Mesothelial cell of epicardium (in vitro differentiated cells): ENCODE measurements at regions not wholly inside any gene's neighbourhood (a gene's known extent, or its start where the extent isn't known, plus 50 kb on each side); places are given as distances from the start of the nearest gene placed in this dataset.

ENCODE experiments used
- DNase-seq, 2 experiments: peaks; one replicate each; pipeline ENCODE4 v3.0.0; 2021; ENCODE audit warnings: low spot score in 2 of 2; ENCODE audit not compliant: unreplicated experiment in 2 of 2
- H3K27ac Mint-ChIP-seq: 2 replicates; pipeline ENCODE4 v1.8.0; 2021; ENCODE audit warnings: mixed read lengths
- H3K27me3 Mint-ChIP-seq: 2 replicates; pipeline ENCODE4 v1.8.0; 2021; ENCODE audit warnings: low read depth, mixed read lengths
- H3K36me3 Mint-ChIP-seq: 2 replicates; pipeline ENCODE4 v1.8.0; 2021; ENCODE audit warnings: mixed read lengths
- H3K4me1 Mint-ChIP-seq: 2 replicates; pipeline ENCODE4 v1.8.0; 2021; ENCODE audit warnings: mixed read lengths
- H3K4me3 Mint-ChIP-seq: 2 replicates; pipeline ENCODE4 v1.8.0; 2021; ENCODE audit warnings: mild to moderate bottlenecking, moderate library complexity, mixed read lengths
- H3K9me3 Mint-ChIP-seq: 2 replicates; pipeline ENCODE4 v1.8.0; 2021; ENCODE audit warnings: mixed read lengths
- TF ChIP-seq, protein P1 (sequence below): fragments of 200-600 bp; sonication (generic); IDR thresholded peaks from one replicate; pipeline ENCODE4 v1.5.0; 2021; ENCODE audit warnings: antibody characterized with exemption; ENCODE audit not compliant: unreplicated experiment

DNA sequence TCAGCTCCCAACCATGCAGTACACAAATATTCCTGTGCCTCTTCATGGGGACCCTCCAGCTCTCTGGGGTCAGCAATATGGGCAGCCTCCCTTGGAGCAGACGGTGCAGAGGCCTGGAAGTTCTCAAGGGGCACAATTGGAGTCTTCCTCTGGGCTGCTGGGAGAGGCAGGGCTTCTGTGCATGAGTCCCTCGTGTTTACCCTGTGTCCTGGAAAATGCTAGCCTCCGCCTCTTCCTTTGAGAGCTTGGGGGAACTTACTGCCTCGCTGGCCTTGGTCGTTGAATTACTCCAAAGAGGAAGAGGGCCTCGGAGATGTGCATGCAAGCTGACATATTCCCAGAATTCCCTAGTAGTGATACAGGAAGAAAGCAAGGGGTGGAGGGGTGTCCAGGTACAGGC, 284.4 kb upstream of the IGF1R start:
- TF ChIP-seq, protein P1, sequence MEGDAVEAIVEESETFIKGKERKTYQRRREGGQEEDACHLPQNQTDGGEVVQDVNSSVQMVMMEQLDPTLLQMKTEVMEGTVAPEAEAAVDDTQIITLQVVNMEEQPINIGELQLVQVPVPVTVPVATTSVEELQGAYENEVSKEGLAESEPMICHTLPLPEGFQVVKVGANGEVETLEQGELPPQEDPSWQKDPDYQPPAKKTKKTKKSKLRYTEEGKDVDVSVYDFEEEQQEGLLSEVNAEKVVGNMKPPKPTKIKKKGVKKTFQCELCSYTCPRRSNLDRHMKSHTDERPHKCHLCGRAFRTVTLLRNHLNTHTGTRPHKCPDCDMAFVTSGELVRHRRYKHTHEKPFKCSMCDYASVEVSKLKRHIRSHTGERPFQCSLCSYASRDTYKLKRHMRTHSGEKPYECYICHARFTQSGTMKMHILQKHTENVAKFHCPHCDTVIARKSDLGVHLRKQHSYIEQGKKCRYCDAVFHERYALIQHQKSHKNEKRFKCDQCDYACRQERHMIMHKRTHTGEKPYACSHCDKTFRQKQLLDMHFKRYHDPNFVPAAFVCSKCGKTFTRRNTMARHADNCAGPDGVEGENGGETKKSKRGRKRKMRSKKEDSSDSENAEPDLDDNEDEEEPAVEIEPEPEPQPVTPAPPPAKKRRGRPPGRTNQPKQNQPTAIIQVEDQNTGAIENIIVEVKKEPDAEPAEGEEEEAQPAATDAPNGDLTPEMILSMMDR, result no peak
- no peak overlapping the region for H3K4me3 Mint-ChIP-seq
- no peak overlapping the region for H3K27ac Mint-ChIP-seq
- H3K27me3 Mint-ChIP-seq, result peaks cover 18% of the 10 kb centered on the region
- H3K4me1 Mint-ChIP-seq, result no peaks in the 10 kb centered on the region
- H3K36me3 Mint-ChIP-seq, result no peaks in the 10 kb centered on the region
- H3K9me3 Mint-ChIP-seq, result no peaks in the 10 kb centered on the region
- DNase-seq, result no peak

DNA sequence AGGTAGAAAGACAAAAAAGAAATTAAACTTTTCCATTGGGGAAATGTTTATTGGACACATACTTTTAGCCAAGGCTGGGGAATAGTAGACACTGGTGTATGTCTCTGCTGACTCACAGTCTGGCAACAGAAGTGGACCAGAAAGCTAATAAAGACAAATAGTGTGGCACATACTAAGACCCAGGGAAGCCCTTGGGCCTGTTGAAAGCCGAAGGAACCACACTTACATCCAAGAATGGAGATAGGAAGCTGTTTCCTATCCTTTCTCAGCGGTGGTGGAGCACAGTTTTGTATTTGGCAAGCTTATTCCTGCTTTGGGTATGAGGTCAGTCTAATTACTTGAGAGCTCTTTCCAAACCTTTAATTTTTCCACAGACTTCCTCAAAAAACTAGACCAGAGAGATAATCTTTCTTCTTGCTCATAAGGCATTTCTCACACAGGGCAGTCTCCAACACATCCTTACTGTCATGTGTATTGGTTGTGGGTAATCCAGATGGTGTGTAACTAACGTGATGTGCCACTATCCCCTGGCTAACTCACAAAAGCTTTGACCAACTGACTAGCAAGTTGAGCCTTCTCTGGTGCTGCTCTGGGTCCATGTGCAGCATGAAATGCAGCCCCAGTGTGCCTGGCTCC, 279.1 kb upstream of the IGF1R start:
- no peak overlapping the region for H3K27ac Mint-ChIP-seq
- TF ChIP-seq, protein P1, result no peak
- no peak for DNase-seq
- no peaks in the 10 kb centered on the region for H3K9me3 Mint-ChIP-seq
- H3K36me3 Mint-ChIP-seq, result no peaks in the 10 kb centered on the region
- peaks cover 36% of the 10 kb centered on the region for H3K27me3 Mint-ChIP-seq
- no peaks in the 10 kb centered on the region for H3K4me1 Mint-ChIP-seq
- H3K4me3 Mint-ChIP-seq, result no peak overlapping the region

DNA sequence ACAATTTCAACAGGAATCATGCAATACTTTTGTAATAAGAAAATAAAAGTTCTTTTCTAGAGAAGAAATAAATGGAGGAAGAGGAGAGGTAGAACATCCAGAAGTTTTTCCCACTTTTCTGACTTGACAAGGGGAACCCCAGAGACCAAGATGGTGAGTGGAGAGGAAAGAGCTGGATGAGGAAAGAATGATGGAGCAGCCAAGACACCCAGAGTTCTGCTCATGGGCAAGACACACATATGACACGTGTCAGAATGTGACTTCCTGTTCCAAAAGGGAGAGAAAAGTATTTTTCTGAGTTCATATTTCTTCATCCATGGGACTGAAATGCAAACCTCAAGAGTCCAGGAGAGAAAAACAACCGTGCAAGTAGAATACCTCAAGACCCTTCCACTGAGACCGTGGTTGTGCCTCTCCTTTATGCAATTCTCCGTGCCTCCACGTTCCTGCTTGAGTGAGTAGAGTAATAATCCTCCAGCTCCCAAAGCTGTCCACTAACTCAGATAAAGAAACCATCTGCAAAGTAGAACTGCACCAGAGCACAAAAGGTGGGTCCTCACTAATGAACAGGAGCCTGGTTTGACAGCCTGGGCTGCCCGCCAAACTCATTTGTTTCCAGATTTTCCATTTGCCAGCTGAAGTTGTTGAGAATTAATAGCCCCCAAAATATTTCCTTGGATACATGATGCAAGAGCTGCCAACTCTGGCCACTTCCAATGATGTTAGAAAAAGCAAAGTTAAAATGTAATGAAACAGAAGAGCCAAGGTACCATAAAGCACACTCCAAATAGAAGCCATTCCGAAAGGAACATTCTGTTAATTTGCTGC, 272.6 kb upstream of the IGF1R start:
- H3K4me1 Mint-ChIP-seq, result no peaks in the 10 kb centered on the region
- H3K27me3 Mint-ChIP-seq, result peaks cover 21% of the 10 kb centered on the region
- TF ChIP-seq, protein P1, result no peak
- H3K4me3 Mint-ChIP-seq, result no peak overlapping the region
- no peaks in the 10 kb centered on the region for H3K36me3 Mint-ChIP-seq
- H3K27ac Mint-ChIP-seq, result no peak overlapping the region
- DNase-seq, result no peak
- H3K9me3 Mint-ChIP-seq, result peaks cover 31% of the 10 kb centered on the region

DNA sequence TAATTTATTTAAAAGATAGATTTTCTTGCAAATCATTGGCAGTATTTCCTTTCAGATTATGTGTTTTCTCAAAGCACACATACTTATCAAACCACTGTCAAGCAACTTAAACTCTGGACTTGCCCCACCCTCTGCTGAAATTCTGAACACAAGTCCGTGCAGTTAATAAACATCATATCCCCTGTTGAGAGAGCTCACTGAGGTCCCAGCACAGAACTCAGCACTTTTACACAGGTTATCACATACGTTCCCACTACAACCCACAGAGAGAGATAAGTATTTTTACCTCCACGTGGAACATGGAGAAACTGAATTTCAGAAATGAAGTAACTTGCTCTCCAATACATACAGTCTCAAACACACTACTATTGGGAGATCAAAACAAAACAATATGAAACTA, 267.6 kb upstream of the IGF1R start:
- no peak for DNase-seq
- Mint-ChIP-seq H3K27me3 (peaks cover 39% of the 10 kb centered on the region), H3K27ac (no peak overlapping the region), H3K4me3 (no peak overlapping the region), H3K4me1 (no peaks in the 10 kb centered on the region), H3K9me3 (peaks cover 31% of the 10 kb centered on the region), H3K36me3 (no peaks in the 10 kb centered on the region)
- TF ChIP-seq, protein P1, result no peak

DNA sequence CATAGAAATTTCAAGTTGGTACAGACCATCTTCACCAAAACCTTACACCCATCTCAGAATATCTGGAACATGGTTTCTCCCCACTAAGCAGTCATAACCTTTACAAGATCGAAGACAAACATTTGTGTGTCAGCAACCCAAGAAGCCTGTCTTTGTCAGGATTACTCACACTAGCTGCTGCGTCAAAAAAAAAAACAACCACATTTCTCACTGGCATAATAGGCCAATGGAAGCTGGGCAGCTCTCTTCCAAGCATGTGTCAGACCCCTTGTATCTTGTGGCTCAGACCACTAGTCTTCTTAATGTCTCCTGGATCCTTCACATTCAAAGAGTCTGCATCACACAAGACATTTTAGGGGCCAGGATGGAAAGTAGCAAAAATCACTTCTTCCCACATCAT, 266.9 kb upstream of the IGF1R start:
- H3K4me3 Mint-ChIP-seq, result no peak overlapping the region

More for the DNA sequence above, 266.9 kb upstream of the IGF1R start:
- no peaks in the 10 kb centered on the region for H3K36me3 Mint-ChIP-seq
- H3K9me3 Mint-ChIP-seq, result peaks cover 31% of the 10 kb centered on the region
- TF ChIP-seq, protein P1, result no peak
- H3K27ac Mint-ChIP-seq, result no peak overlapping the region
- peaks cover 43% of the 10 kb centered on the region for H3K27me3 Mint-ChIP-seq
- no peak for DNase-seq
- H3K4me1 Mint-ChIP-seq, result no peaks in the 10 kb centered on the region
